OCI-LY3 (cell line): ENCODE measurements at regions not wholly inside any gene's neighbourhood (a gene's known extent, or its start where the extent isn't known, plus 50 kb on each side); places are given as distances from the start of the nearest gene placed in this dataset.
A peak's percentile ranks its signal among the peaks of the same experiment; 100 is the strongest.

Experiments used
- H2AFZ ChIP-seq: fragments of 200-600, 300-600 bp; shearing (Covaris generic); 2 replicates; pipeline ENCODE4 v1.6.0; 2014; ENCODE audit warnings: antibody characterized with exemption, low read depth, low read length
- H3K27ac ChIP-seq: fragments of 200-600, 300-600 bp; sonication (generic); 2 replicates; pipeline ENCODE4 v1.5.1; 2014; ENCODE audit warnings: mild to moderate bottlenecking, low read length, moderate library complexity, mixed read lengths
- H3K27me3 ChIP-seq: fragments of 200-600, 300-600 bp; sonication (generic); 2 replicates; pipeline ENCODE4 v1.6.1; 2014; ENCODE audit warnings: low read depth, low read length, mixed read lengths
- H3K36me3 ChIP-seq: fragments of 200-600, 300-600 bp; sonication (generic); replicated peaks from 2 replicates; pipeline ENCODE3; 2014; ENCODE audit warnings: low read depth, low read length, mixed read lengths
- H3K4me1 ChIP-seq: fragments of 300-600, 200-600 bp; sonication (generic); 2 replicates; pipeline ENCODE4 v1.6.1; 2014; ENCODE audit warnings: low read length, mixed read lengths
- H3K4me2 ChIP-seq: fragments of 200-600, 300-600 bp; sonication (generic); 2 replicates; pipeline ENCODE4 v1.6.1; 2014; ENCODE audit warnings: low read length, mixed read lengths
- H3K4me3 ChIP-seq: fragments of 300-600, 200-600 bp; sonication (generic); 2 replicates; pipeline ENCODE4 v1.5.1; 2014; ENCODE audit warnings: antibody characterized with exemption, mild to moderate bottlenecking, low read length, moderate library complexity
- H3K79me2 ChIP-seq: fragments of 300-600, 200-600 bp; shearing (Covaris generic); 2 replicates; pipeline ENCODE4 v1.6.1; 2014; ENCODE audit warnings: mild to moderate bottlenecking, low read length, mixed read lengths
- H3K9ac ChIP-seq: fragments of 300-600, 200-600 bp; shearing (Covaris generic); 2 replicates; pipeline ENCODE4 v1.6.0; 2014; ENCODE audit warnings: mild to moderate bottlenecking, low read length, moderate library complexity
- H3K9me3 ChIP-seq: fragments of 200-600, 300-600 bp; shearing (Covaris generic); 2 replicates; pipeline ENCODE4 v1.6.1; 2014; ENCODE audit warnings: low read length, mixed read lengths; ENCODE audit not compliant: insufficient read depth
- H4K20me1 ChIP-seq: fragments of 200-600, 300-600 bp; sonication (generic); 2 replicates; pipeline ENCODE4 v1.6.1; 2016; ENCODE audit warnings: low read length, mixed read lengths; ENCODE audit not compliant: insufficient read depth
- CTCF ChIP-seq: fragments of 200-600, 300-600 bp; sonication (generic); IDR thresholded peaks from 2 replicates; pipeline ENCODE4 v1.5.1; 2014; ENCODE audit warnings: antibody characterized with exemption, low read length, low read depth
- EZH2phosphoT487 ChIP-seq: fragments of 200-600 bp; shearing (Covaris generic); IDR thresholded peaks from 2 replicates; pipeline ENCODE4 v1.6.1; 2018; ENCODE audit warnings: antibody characterized with exemption, mixed run types, low read depth

GRCh38 chr15:70461992-70462391 is 301.4 kb downstream of the UACA start:
- Histone ChIP-seq H2AFZ (no peak overlapping the region), H3K4me1 (peaks cover 81% of the 10 kb centered on the region), H3K79me2 (no peaks in the 10 kb centered on the region), H3K27ac (peak overlapping the region; percentile 85), H4K20me1 (no peaks in the 10 kb centered on the region), H3K36me3 (no peaks in the 10 kb centered on the region), H3K4me2 (peak overlapping the region; percentile 66), H3K9ac (peak overlapping the region; percentile 59; the same call in 1 of the 2 replicates), H3K4me3 (peak overlapping the region; percentile 37; the same call in 1 of the 2 replicates), H3K27me3 (0 out of 2 replicates have a peak, but pooled peaks cover 8% of the 10 kb centered on the region), H3K9me3 (no peaks in the 10 kb centered on the region)
- TF ChIP-seq CTCF, result no peak
- no peak for TF ChIP-seq EZH2phosphoT487

- no peak overlapping the region for H3K27ac ChIP-seq
- H3K4me1 ChIP-seq, result peaks cover 71% of the 10 kb centered on the region
- H3K36me3 ChIP-seq, result no peaks in the 10 kb centered on the region
- no peak for TF ChIP-seq EZH2phosphoT487
- TF ChIP-seq CTCF, result no peak
- H2AFZ ChIP-seq, result no peak overlapping the region
- no peaks in the 10 kb centered on the region for H3K79me2 ChIP-seq
- no peaks in the 10 kb centered on the region for H4K20me1 ChIP-seq
- H3K4me2 ChIP-seq, result no peak overlapping the region
- no peak overlapping the region for H3K4me3 ChIP-seq
- no peaks in the 10 kb centered on the region for H3K9me3 ChIP-seq
- no peak overlapping the region for H3K9ac ChIP-seq
- H3K27me3 ChIP-seq, result 0 out of 2 replicates have a peak, but pooled peaks cover 8% of the 10 kb centered on the region
Measured at GRCh38 chr15:70461017-70461416, 302.3 kb downstream of the UACA start.

GRCh38 chr15:70459312-70459711 is 304.0 kb downstream of the UACA start:
- TF ChIP-seq EZH2phosphoT487, result no peak
- no peak for TF ChIP-seq CTCF
- Histone ChIP-seq H3K9me3 (no peaks in the 10 kb centered on the region), H3K4me1 (peaks cover 54% of the 10 kb centered on the region), H4K20me1 (no peaks in the 10 kb centered on the region), H3K27ac (peak overlapping the region; percentile 46; the same call in 1 of the 2 replicates), H3K9ac (no peak overlapping the region; the same call in 1 of the 2 replicates), H2AFZ (no peak overlapping the region), H3K36me3 (no peaks in the 10 kb centered on the region), H3K79me2 (no peaks in the 10 kb centered on the region), H3K4me2 (no peak overlapping the region; the same call in 1 of the 2 replicates), H3K27me3 (0 out of 2 replicates have a peak, but pooled peaks cover under 1% of the 10 kb centered on the region), H3K4me3 (no peak overlapping the region)

- Histone ChIP-seq H4K20me1 (no peaks in the 10 kb centered on the region), H3K27ac (no peak overlapping the region), H3K4me1 (peaks cover 10% of the 10 kb centered on the region), H3K9me3 (no peaks in the 10 kb centered on the region), H3K27me3 (no peaks in the 10 kb centered on the region), H3K36me3 (no peaks in the 10 kb centered on the region), H3K4me2 (no peak overlapping the region), H3K9ac (no peak overlapping the region), H3K79me2 (no peaks in the 10 kb centered on the region), H3K4me3 (no peak overlapping the region), H2AFZ (no peak overlapping the region)
- no peak for TF ChIP-seq CTCF
- no peak for TF ChIP-seq EZH2phosphoT487
Measured at GRCh38 chr15:70453766-70454165, 309.6 kb downstream of the UACA start.
